ENCODE measurements at regions not wholly inside any gene's neighbourhood (a gene's known extent, or its start where the extent isn't known, plus 50 kb on each side); places are given as distances from the start of the nearest gene placed in this dataset.

DNA sequence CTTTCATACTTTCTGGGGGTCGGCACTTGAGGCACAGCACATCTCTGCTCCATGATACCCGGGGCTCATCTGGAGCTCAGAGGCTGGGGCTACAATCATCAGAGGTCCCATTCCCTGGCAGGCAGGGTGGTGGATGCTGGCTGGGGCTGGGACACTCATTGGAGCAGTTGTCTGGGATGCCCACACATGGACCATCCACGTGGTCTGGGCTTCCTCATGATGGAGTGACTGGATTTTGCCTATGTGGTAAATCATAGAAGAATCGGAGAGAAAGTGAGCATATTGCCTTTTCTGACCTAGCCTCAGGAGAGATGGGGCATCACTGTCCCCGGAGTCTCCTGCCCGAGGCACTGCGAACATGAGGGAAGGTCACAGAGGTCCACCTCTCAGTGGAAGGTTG is 91.4 kb upstream of the IRS2 start:
- Histone ChIP-seq H3K27ac (no peak overlapping the region), H3K9me3 (no peaks in the 10 kb centered on the region), H3K9ac (ENCODE audit: low read depth in 2 of 2, low read length in 2 of 2) (no peak overlapping the region), H3K27me3 (no peaks in the 10 kb centered on the region), H3K4me1 (no peaks in the 10 kb centered on the region), H3K4me3 (no peak overlapping the region), H3K36me3 (no peaks in the 10 kb centered on the region)
- TF ChIP-seq, protein P1, sequence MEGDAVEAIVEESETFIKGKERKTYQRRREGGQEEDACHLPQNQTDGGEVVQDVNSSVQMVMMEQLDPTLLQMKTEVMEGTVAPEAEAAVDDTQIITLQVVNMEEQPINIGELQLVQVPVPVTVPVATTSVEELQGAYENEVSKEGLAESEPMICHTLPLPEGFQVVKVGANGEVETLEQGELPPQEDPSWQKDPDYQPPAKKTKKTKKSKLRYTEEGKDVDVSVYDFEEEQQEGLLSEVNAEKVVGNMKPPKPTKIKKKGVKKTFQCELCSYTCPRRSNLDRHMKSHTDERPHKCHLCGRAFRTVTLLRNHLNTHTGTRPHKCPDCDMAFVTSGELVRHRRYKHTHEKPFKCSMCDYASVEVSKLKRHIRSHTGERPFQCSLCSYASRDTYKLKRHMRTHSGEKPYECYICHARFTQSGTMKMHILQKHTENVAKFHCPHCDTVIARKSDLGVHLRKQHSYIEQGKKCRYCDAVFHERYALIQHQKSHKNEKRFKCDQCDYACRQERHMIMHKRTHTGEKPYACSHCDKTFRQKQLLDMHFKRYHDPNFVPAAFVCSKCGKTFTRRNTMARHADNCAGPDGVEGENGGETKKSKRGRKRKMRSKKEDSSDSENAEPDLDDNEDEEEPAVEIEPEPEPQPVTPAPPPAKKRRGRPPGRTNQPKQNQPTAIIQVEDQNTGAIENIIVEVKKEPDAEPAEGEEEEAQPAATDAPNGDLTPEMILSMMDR (IDR thresholded peaks at IDR 0.05): no peak
- DNase-seq: no peak
- intact Hi-C loops (cut with DNase I): no loop called here

DNA sequence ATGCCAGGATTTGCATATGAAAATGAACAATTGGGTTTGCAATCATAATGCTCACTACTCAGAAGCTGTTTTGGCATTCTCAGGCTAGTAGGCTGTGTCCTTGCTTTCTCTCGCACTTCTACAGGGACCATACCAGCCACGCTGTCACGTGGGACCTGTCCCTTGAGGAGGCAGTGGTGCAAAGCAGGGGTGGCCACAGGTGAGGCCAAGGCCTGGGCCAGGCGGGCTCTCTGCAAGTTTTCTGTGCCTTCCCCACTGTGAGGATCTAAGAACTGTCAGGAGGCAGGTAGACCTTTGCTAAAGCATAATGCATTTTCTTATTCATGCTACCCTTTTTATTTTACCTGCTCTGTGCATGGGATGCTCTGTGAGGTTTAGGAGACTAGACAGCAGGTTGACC is 89.4 kb upstream of the IRS2 start:
- Histone ChIP-seq H3K36me3 (no peaks in the 10 kb centered on the region), H3K4me1 (no peaks in the 10 kb centered on the region), H3K9me3 (no peaks in the 10 kb centered on the region), H3K9ac (ENCODE audit: low read depth in 2 of 2, low read length in 2 of 2) (no peak overlapping the region), H3K27me3 (no peaks in the 10 kb centered on the region), H3K27ac (no peak overlapping the region), H3K4me3 (no peak overlapping the region)
- TF ChIP-seq, protein P1 (IDR thresholded peaks at IDR 0.05): no peak
- no peak for DNase-seq
- intact Hi-C loops (cut with DNase I): no loop called here

GRCh38 chr13:109874484-109875454 is 88.4 kb upstream of the IRS2 start:
- DNase-seq: no peak
- H3K36me3 ChIP-seq: no peaks in the 10 kb centered on the region
- no peak overlapping the region for H3K9ac ChIP-seq (ENCODE audit: low read depth in 2 of 2, low read length in 2 of 2)
- H3K4me1 ChIP-seq: no peaks in the 10 kb centered on the region
- no peaks in the 10 kb centered on the region for H3K27me3 ChIP-seq
- TF ChIP-seq, protein P1 (IDR thresholded peaks at IDR 0.05): no peak
- no peak overlapping the region for H3K27ac ChIP-seq
- intact Hi-C loops (cut with DNase I): no loop called here
- H3K9me3 ChIP-seq: no peaks in the 10 kb centered on the region
- H3K4me3 ChIP-seq: no peak overlapping the region

DNA sequence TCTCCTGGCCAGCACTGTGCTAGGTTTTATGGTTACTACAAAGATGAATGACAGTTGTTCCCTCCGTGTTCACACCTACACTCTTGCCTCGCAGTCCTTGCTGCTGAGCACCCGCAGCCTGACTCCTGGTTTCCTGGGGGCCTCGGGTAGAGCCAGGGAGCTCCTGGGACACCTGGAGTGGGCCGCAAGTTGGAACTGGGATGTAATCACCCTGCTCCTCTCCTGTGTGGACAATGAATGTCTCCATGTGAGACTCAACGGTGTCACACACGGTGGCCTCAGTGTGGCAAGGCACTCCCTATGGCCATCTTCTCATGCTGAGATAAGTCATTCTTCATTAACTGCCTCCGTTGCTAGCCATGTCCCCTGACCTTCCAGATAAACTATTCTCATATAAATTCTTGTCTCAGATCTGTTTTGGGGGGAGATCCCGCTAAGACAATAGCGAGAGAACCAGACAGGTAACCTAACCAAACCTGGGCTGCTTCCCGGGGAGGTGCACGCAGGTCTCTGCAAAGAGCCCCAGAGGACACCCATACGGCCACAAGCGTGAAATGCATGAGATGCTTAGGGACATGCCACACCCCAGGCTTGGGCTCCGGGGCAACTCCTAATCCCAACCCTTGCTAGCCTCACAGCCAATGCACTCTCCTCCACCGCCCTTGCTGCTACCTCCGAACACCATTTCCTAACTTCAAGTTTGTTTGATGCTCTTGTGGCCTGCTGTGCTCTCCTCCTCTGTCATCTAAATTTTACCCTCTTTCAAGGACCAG is 87.2 kb upstream of the IRS2 start:
- no peak for DNase-seq
- no peak overlapping the region for H3K27ac ChIP-seq
- H3K36me3 ChIP-seq: no peaks in the 10 kb centered on the region
- intact Hi-C loops (cut with DNase I): no loop called here
- TF ChIP-seq, protein P1 (IDR thresholded peaks at IDR 0.05): no peak
- no peaks in the 10 kb centered on the region for H3K4me1 ChIP-seq
- H3K9ac ChIP-seq (ENCODE audit: low read depth in 2 of 2, low read length in 2 of 2): no peak overlapping the region
- no peaks in the 10 kb centered on the region for H3K27me3 ChIP-seq
- no peak overlapping the region for H3K4me3 ChIP-seq
- no peaks in the 10 kb centered on the region for H3K9me3 ChIP-seq

GRCh38 chr13:109872864-109873263 is 86.5 kb upstream of the IRS2 start:
- TF ChIP-seq, protein P1 (IDR thresholded peaks at IDR 0.05): no peak
- DNase-seq: no peak
- no peak overlapping the region for H3K9ac ChIP-seq (ENCODE audit: low read depth in 2 of 2, low read length in 2 of 2)
- intact Hi-C loops (cut with DNase I): no loop called here
- no peak overlapping the region for H3K4me3 ChIP-seq
- no peaks in the 10 kb centered on the region for H3K4me1 ChIP-seq
- no peaks in the 10 kb centered on the region for H3K27me3 ChIP-seq
- no peaks in the 10 kb centered on the region for H3K36me3 ChIP-seq
- no peak overlapping the region for H3K27ac ChIP-seq
- H3K9me3 ChIP-seq: no peaks in the 10 kb centered on the region
